OCI-LY1 (cell line): ENCODE measurements at regions not wholly inside any gene's neighbourhood (a gene's known extent, or its start where the extent isn't known, plus 50 kb on each side); places are given as distances from the start of the nearest gene placed in this dataset.

Experiments used
- H2AFZ ChIP-seq: fragments of 200-600 bp; sonication (generic), shearing (Covaris generic); 2 replicates; pipeline ENCODE4 v1.6.0; 2014; ENCODE audit warnings: antibody characterized with exemption, mild to moderate bottlenecking, low read length
- H3F3A ChIP-seq: fragments of 200-600 bp; sonication (generic), shearing (Covaris generic); 2 replicates; pipeline ENCODE4 v1.6.0; 2014; ENCODE audit warnings: mild to moderate bottlenecking, antibody characterized with exemption, low read length, moderate library complexity; ENCODE audit not compliant: insufficient read depth
- H3K27ac ChIP-seq: fragments of 200-600 bp; sonication (generic); 2 replicates; pipeline ENCODE4 v1.5.1; 2014; ENCODE audit warnings: low read length, mixed run types, mild to moderate bottlenecking, low read depth; ENCODE audit not compliant: poor library complexity, severe bottlenecking
- H3K27me3 ChIP-seq: fragments of 200-600 bp; sonication (generic); 2 replicates; pipeline ENCODE4 v1.6.0; 2014; ENCODE audit warnings: antibody characterized with exemption, mild to moderate bottlenecking, low read length, moderate library complexity; ENCODE audit not compliant: insufficient read depth
- H3K36me3 ChIP-seq: fragments of 200-600 bp; sonication (generic); 2 replicates; pipeline ENCODE4 v1.6.1; 2014; ENCODE audit warnings: mild to moderate bottlenecking, antibody characterized with exemption, low read length, moderate library complexity, mixed read lengths; ENCODE audit not compliant: insufficient read depth
- H3K4me1 ChIP-seq: fragments of 200-600 bp; sonication (generic); 2 replicates; pipeline ENCODE4 v1.5.1; 2014; ENCODE audit warnings: mild to moderate bottlenecking, low read length, moderate library complexity; ENCODE audit not compliant: insufficient read depth, severe bottlenecking
- H3K4me2 ChIP-seq: fragments of 200-600 bp; sonication (generic), shearing (Covaris generic); 2 replicates; pipeline ENCODE4 v1.6.1; 2014; ENCODE audit warnings: low read length
- H3K4me3 ChIP-seq: fragments of 200-600 bp; sonication (generic); 2 replicates; pipeline ENCODE4 v1.5.1; 2014; ENCODE audit warnings: low read length, low read depth, mild to moderate bottlenecking, mixed read lengths; ENCODE audit not compliant: poor library complexity, severe bottlenecking
- H3K79me2 ChIP-seq: fragments of 200-600 bp; shearing (Covaris generic); 2 replicates; pipeline ENCODE4 v1.6.1; 2016; ENCODE audit warnings: mixed run types, low read length, mixed read lengths; ENCODE audit not compliant: insufficient read depth
- H3K9ac ChIP-seq: fragments of 200-600 bp; sonication (generic), shearing (Covaris generic); 2 replicates; pipeline ENCODE4 v1.6.1; 2014; ENCODE audit warnings: mild to moderate bottlenecking, low read length, mixed read lengths
- H3K9me2 ChIP-seq: fragments of 200-600 bp; sonication (generic), shearing (Covaris generic); 2 replicates; pipeline ENCODE4 v1.6.1; 2014; ENCODE audit warnings: low read depth, mild to moderate bottlenecking, low read length, mixed read lengths
- H3K9me3 ChIP-seq: fragments of 200-600 bp; shearing (Covaris generic); 2 replicates; pipeline ENCODE4 v1.6.1; 2014; ENCODE audit warnings: low read length, mixed read lengths
- H4K20me1 ChIP-seq: fragments of 200-600 bp; sonication (generic), shearing (Covaris generic); 2 replicates; pipeline ENCODE4 v1.6.0; 2016; ENCODE audit warnings: mild to moderate bottlenecking, low read length; ENCODE audit not compliant: insufficient read depth
- CTCF ChIP-seq: fragments of 200-600 bp; sonication (generic), shearing (Covaris generic); IDR thresholded peaks from 2 replicates; pipeline ENCODE4 v1.5.1; 2017; ENCODE audit warnings: mild to moderate bottlenecking, antibody characterized with exemption, low read length, moderate library complexity, mixed read lengths
- EZH2 ChIP-seq: fragments of 200-600 bp; sonication (generic), shearing (Covaris generic); IDR thresholded peaks from 2 replicates; pipeline ENCODE4 v1.8.0; 2017; ENCODE audit warnings: borderline replicate concordance, mixed run types, mild to moderate bottlenecking, antibody characterized with exemption, low read length, moderate library complexity, mixed read lengths

- TF ChIP-seq CTCF: no peak
- TF ChIP-seq EZH2: no peak
- H4K20me1 ChIP-seq: no peaks in the 10 kb centered on the region
- no peak overlapping the region for H3K4me3 ChIP-seq
- H3K79me2 ChIP-seq: no peaks in the 10 kb centered on the region
- H3K4me2 ChIP-seq: no peak overlapping the region
- no peaks in the 10 kb centered on the region for H3K4me1 ChIP-seq
- no peaks in the 10 kb centered on the region for H3K27me3 ChIP-seq
- H3K9ac ChIP-seq: no peak overlapping the region
- no peaks in the 10 kb centered on the region for H3K36me3 ChIP-seq
- H3K9me3 ChIP-seq: no peaks in the 10 kb centered on the region
- H2AFZ ChIP-seq: no peak overlapping the region
- no peak overlapping the region for H3K27ac ChIP-seq
- H3F3A ChIP-seq: no peaks in the 10 kb centered on the region
- H3K9me2 ChIP-seq: no peaks in the 10 kb centered on the region
These were observed 268.8 kb downstream of the ADAMTS20 start for GRCh38 chr12:43283206-43283605.

GRCh38 chr12:43282106-43282505 lies 269.9 kb downstream of the ADAMTS20 start:
- H3K9ac ChIP-seq: no peak overlapping the region
- no peaks in the 10 kb centered on the region for H3F3A ChIP-seq
- no peak overlapping the region for H3K4me2 ChIP-seq
- no peaks in the 10 kb centered on the region for H3K36me3 ChIP-seq
- H3K9me2 ChIP-seq: no peaks in the 10 kb centered on the region
- H3K27ac ChIP-seq: no peak overlapping the region
- no peaks in the 10 kb centered on the region for H3K4me1 ChIP-seq
- H3K9me3 ChIP-seq: no peaks in the 10 kb centered on the region
- no peak overlapping the region for H2AFZ ChIP-seq
- no peaks in the 10 kb centered on the region for H4K20me1 ChIP-seq
- no peaks in the 10 kb centered on the region for H3K27me3 ChIP-seq
- H3K79me2 ChIP-seq: no peaks in the 10 kb centered on the region
- H3K4me3 ChIP-seq: no peak overlapping the region
- TF ChIP-seq CTCF (peak; percentile 42), EZH2 (no peak)

- no peaks in the 10 kb centered on the region for H3K9me3 ChIP-seq
These were observed 270.4 kb downstream of the ADAMTS20 start for GRCh38 chr12:43281563-43281962.

More at GRCh38 chr12:43281563-43281962, 270.4 kb downstream of the ADAMTS20 start:
- Histone ChIP-seq H3K27me3 (no peaks in the 10 kb centered on the region), H4K20me1 (no peaks in the 10 kb centered on the region), H3K4me2 (no peak overlapping the region), H3K79me2 (no peaks in the 10 kb centered on the region), H3K4me3 (no peak overlapping the region), H3K9ac (no peak overlapping the region), H3K4me1 (no peaks in the 10 kb centered on the region), H3F3A (no peaks in the 10 kb centered on the region), H3K9me2 (no peaks in the 10 kb centered on the region), H3K27ac (no peak overlapping the region), H2AFZ (no peak overlapping the region), H3K36me3 (no peaks in the 10 kb centered on the region)
- no peak for TF ChIP-seq EZH2
- no peak for TF ChIP-seq CTCF
